ENCODE measurements at regions not wholly inside any gene's neighbourhood (a gene's known extent, or its start where the extent isn't known, plus 50 kb on each side); places are given as distances from the start of the nearest gene placed in this dataset.

DNA sequence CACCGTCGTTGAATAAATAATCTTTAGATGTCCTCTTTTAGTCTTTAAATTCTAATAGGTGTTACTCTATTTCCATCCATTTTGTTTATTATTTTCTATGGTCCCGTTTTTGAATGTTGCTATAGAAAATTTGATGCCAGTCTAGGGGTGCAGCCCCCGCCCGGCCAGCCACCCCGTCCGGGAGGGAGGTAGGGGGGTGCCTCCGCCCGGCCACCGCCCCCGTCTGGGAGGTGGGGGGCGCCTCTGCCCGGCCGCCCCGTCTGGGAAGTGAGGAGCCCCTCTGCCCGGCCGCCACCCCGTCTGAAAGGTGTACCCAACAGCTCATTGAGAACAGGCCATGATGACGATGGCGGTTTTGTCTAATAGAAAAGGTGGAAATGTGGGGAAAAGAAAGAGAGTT lies 2372.2 kb upstream of the WWC1 start:
- Histone ChIP-seq H3K27ac (no peak overlapping the region), H3K27me3 (no peaks in the 10 kb centered on the region), H3K36me3 (no peaks in the 10 kb centered on the region), H3K4me1 (no peaks in the 10 kb centered on the region), H3K9me3 (no peaks in the 10 kb centered on the region), H3K4me3 (no peak overlapping the region)
- ATAC-seq (no peak), DNase-seq (no peak)
- intact Hi-C loops (cut with DNase I; ENCODE audit: low total_unique reads) (no loop called here), in situ Hi-C loops (cut with MboI; ENCODE audit: low sequenced_read_pairs in 4 of 4) (no loop called here)
- TF ChIP-seq, protein P1, sequence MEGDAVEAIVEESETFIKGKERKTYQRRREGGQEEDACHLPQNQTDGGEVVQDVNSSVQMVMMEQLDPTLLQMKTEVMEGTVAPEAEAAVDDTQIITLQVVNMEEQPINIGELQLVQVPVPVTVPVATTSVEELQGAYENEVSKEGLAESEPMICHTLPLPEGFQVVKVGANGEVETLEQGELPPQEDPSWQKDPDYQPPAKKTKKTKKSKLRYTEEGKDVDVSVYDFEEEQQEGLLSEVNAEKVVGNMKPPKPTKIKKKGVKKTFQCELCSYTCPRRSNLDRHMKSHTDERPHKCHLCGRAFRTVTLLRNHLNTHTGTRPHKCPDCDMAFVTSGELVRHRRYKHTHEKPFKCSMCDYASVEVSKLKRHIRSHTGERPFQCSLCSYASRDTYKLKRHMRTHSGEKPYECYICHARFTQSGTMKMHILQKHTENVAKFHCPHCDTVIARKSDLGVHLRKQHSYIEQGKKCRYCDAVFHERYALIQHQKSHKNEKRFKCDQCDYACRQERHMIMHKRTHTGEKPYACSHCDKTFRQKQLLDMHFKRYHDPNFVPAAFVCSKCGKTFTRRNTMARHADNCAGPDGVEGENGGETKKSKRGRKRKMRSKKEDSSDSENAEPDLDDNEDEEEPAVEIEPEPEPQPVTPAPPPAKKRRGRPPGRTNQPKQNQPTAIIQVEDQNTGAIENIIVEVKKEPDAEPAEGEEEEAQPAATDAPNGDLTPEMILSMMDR (IDR thresholded peaks at IDR 0.05 in 4 of 5, conservative IDR thresholded peaks at IDR 0.05 in 1 of 5): no peak
- TF ChIP-seq POLR2A (IDR thresholded peaks at IDR 0.05): no peak

DNA sequence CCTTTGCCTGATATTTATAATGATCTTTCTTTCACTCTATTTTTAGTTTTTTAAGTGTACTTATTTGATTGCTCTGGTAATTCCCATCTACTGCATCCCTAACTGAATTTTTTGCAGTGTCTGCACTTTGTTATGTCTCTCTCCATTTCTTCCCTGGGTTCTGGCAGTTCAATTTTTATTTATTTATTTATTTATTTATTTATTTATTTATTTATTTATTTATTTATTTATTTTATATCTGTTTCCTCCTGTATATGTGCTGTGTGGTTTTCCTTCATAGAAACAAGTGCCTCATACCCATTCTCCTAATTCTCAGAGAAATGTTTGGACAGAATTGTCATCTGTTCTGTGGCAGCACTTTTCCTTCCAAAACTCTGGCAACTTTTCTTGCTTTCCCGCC lies 2370.8 kb upstream of the WWC1 start:
- no peak for TF ChIP-seq POLR2A (IDR thresholded peaks at IDR 0.05)
- TF ChIP-seq, protein P1 (IDR thresholded peaks at IDR 0.05 in 4 of 5, conservative IDR thresholded peaks at IDR 0.05 in 1 of 5): no peak
- no peaks in the 10 kb centered on the region for H3K36me3 ChIP-seq
- no peaks in the 10 kb centered on the region for H3K9me3 ChIP-seq
- no peak for ATAC-seq
- in situ Hi-C loops (cut with MboI; ENCODE audit: low sequenced_read_pairs in 4 of 4) (no loop called here), intact Hi-C loops (cut with DNase I; ENCODE audit: low total_unique reads) (no loop called here)
- DNase-seq: no peak
- H3K27ac ChIP-seq: no peak overlapping the region
- no peaks in the 10 kb centered on the region for H3K4me1 ChIP-seq
- H3K4me3 ChIP-seq: no peak overlapping the region
- H3K27me3 ChIP-seq: no peaks in the 10 kb centered on the region

DNA sequence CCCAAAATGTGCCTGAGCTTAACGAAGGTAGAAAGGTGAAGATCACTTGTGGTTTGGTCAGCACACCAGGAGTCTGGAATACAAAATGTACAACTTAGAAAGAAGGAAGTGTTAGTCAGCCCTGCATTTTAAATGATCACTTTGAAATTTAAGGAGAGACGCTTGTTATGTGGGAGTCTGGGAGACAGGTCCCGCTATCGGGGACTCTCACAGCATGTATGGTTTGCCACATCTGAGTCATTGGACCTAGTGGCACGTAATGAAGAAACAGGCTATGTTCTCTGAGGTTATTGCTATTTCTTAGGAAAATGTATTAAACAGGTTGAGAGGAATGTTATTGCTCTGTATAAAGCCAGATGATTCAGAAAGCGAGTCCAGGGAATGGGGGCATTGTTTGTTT lies 2362.5 kb upstream of the WWC1 start:
- Histone ChIP-seq H3K27ac (no peak overlapping the region), H3K36me3 (no peaks in the 10 kb centered on the region), H3K4me3 (no peak overlapping the region), H3K9me3 (no peaks in the 10 kb centered on the region), H3K4me1 (no peaks in the 10 kb centered on the region), H3K27me3 (no peaks in the 10 kb centered on the region)
- DNase-seq: no peak
- TF ChIP-seq, protein P1 (IDR thresholded peaks at IDR 0.05 in 4 of 5, conservative IDR thresholded peaks at IDR 0.05 in 1 of 5): no peak
- TF ChIP-seq POLR2A (IDR thresholded peaks at IDR 0.05): no peak
- in situ Hi-C loops (cut with MboI; ENCODE audit: low sequenced_read_pairs in 4 of 4): no loop called here
- intact Hi-C loops (cut with DNase I; ENCODE audit: low total_unique reads): no loop called here
- no peak for ATAC-seq

DNA sequence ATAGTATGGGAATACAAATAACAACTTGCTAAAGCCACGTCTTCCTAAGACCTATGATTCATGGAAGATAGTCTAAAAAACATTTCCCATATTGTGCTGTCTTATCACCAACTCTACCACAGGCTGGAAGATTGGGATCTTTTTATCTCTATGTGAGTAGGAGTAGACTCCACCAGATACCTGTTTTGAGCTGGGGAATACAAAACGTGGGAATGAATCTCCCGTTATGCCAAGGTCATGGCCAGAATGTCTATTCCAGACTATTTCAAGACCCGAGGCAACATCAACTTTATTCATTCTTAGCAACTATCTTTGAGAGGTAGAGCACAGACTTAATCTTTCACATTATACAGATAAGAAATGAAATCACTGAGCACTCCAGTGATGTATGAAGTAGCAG lies 2350.9 kb upstream of the WWC1 start:
- Histone ChIP-seq H3K4me1 (no peaks in the 10 kb centered on the region), H3K27ac (no peak overlapping the region), H3K4me3 (no peak overlapping the region), H3K9me3 (no peaks in the 10 kb centered on the region), H3K27me3 (no peaks in the 10 kb centered on the region), H3K36me3 (no peaks in the 10 kb centered on the region)
- DNase-seq (no peak), ATAC-seq (no peak)
- in situ Hi-C loops (cut with MboI; ENCODE audit: low sequenced_read_pairs in 4 of 4) (no loop called here), intact Hi-C loops (cut with DNase I; ENCODE audit: low total_unique reads) (no loop called here)
- no peak for TF ChIP-seq POLR2A (IDR thresholded peaks at IDR 0.05)
- TF ChIP-seq, protein P1 (IDR thresholded peaks at IDR 0.05 in 4 of 5, conservative IDR thresholded peaks at IDR 0.05 in 1 of 5): no peak

DNA sequence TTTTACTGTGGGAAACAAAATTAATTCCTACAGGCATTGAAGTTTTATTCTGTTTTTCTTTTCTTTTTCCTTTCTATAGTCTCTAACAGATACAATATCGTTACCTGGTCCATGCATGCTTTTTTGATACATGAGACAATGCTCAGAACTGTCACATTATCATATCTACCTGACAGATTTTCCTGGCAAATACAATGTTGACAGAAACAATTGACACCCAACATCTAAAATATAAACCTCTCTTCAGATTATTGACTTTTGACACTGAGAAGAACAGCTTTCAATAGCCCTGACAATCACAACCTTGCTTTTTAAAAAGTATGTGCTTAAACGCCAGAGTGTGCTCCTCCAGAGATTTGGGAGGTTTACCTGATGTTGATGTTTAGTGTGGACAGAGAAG lies 2334.6 kb upstream of the WWC1 start:
- no peaks in the 10 kb centered on the region for H3K36me3 ChIP-seq
- H3K4me3 ChIP-seq: no peak overlapping the region
- no peak overlapping the region for H3K27ac ChIP-seq
- TF ChIP-seq, protein P1 (IDR thresholded peaks at IDR 0.05 in 4 of 5, conservative IDR thresholded peaks at IDR 0.05 in 1 of 5): no peak
- no peak for TF ChIP-seq POLR2A (IDR thresholded peaks at IDR 0.05)
- DNase-seq (no peak), ATAC-seq (no peak)
- H3K9me3 ChIP-seq: no peaks in the 10 kb centered on the region
- H3K4me1 ChIP-seq: no peaks in the 10 kb centered on the region
- no peaks in the 10 kb centered on the region for H3K27me3 ChIP-seq
- in situ Hi-C loops (cut with MboI; ENCODE audit: low sequenced_read_pairs in 4 of 4): no loop called here
- intact Hi-C loops (cut with DNase I; ENCODE audit: low total_unique reads): no loop called here

All from gastrocnemius medialis (tissue), 4 donors.